ENCODE measurements at regions not wholly inside any gene's neighbourhood (a gene's known extent, or its start where the extent isn't known, plus 50 kb on each side); places are given as distances from the start of the nearest gene placed in this dataset.

- TF ChIP-seq CTCF (conservative IDR thresholded peaks at IDR 0.05; ENCODE audit: low read depth, low read length) (no peak), EZH2 (IDR thresholded peaks at IDR 0.05; ENCODE audit: borderline replicate concordance, low read depth, low read length, poor library complexity, severe bottlenecking) (no peak)
- Histone ChIP-seq H3K27me3 (replicated peaks; ENCODE audit: insufficient read depth, low read depth, low read length, poor library complexity) (no peaks in the 10 kb centered on the region), H3K4me1 (ENCODE audit: insufficient read depth, low read length, poor library complexity, severe bottlenecking) (peaks cover 11% of the 10 kb centered on the region), H3K27ac (ENCODE audit: low read depth, low read length, poor library complexity, severe bottlenecking) (no peak overlapping the region), H3K9me3 (ENCODE audit: low read depth, low read length, poor library complexity, severe bottlenecking) (no peaks in the 10 kb centered on the region), H3K4me3 (ENCODE audit: low read depth, low read length, poor library complexity, severe bottlenecking) (no peak overlapping the region), H3K36me3 (ENCODE audit: insufficient read depth, low read length, poor library complexity, severe bottlenecking) (no peaks in the 10 kb centered on the region)
- intact Hi-C loops (cut with micrococcal nuclease; ENCODE audit: unreplicated experiment) = no loop called here
- ChIA-PET CTCF (no interaction called here), POLR2A (ENCODE audit: low non-redundant PET) (no interaction called here)
- no TSS peak for BruUV-seq (replicated peaks)
- no peak for DNase-seq (ENCODE audit: low spot score)
These were observed 93.9 kb upstream of the SLC35B3 start for GRCh38 chr6:8529250-8529649.

- Histone ChIP-seq H3K9me3 (ENCODE audit: low read depth, low read length, poor library complexity, severe bottlenecking) (no peaks in the 10 kb centered on the region), H3K36me3 (ENCODE audit: insufficient read depth, low read length, poor library complexity, severe bottlenecking) (no peaks in the 10 kb centered on the region), H3K27me3 (replicated peaks; ENCODE audit: insufficient read depth, low read depth, low read length, poor library complexity) (no peaks in the 10 kb centered on the region), H3K4me1 (ENCODE audit: insufficient read depth, low read length, poor library complexity, severe bottlenecking) (peaks cover 11% of the 10 kb centered on the region), H3K27ac (ENCODE audit: low read depth, low read length, poor library complexity, severe bottlenecking) (no peak overlapping the region), H3K4me3 (ENCODE audit: low read depth, low read length, poor library complexity, severe bottlenecking) (no peak overlapping the region)
- no peak for DNase-seq (ENCODE audit: low spot score)
- ChIA-PET CTCF (interaction anchor here (0.5 to 0.6 kb wide), 2 partner anchors 10 to 27 kb away, joined by 3 read pairs; no protein-coding TSS in a partner anchor), POLR2A (ENCODE audit: low non-redundant PET) (no interaction called here)
- TF ChIP-seq EZH2 (IDR thresholded peaks at IDR 0.05; ENCODE audit: borderline replicate concordance, low read depth, low read length, poor library complexity, severe bottlenecking) (no peak), CTCF (conservative IDR thresholded peaks at IDR 0.05; ENCODE audit: low read depth, low read length) (no peak)
- intact Hi-C loops (cut with micrococcal nuclease; ENCODE audit: unreplicated experiment) = no loop called here
- no TSS peak for BruUV-seq (replicated peaks)
These were observed 92.5 kb upstream of the SLC35B3 start for GRCh38 chr6:8527818-8528217.

- POLR2A ChIA-PET (ENCODE audit: low non-redundant PET) = no interaction called here
- no peak overlapping the region for H3K4me3 ChIP-seq (ENCODE audit: low read depth, low read length, poor library complexity, severe bottlenecking)
- CTCF ChIA-PET = no interaction called here
- no peaks in the 10 kb centered on the region for H3K27me3 ChIP-seq (replicated peaks; ENCODE audit: insufficient read depth, low read depth, low read length, poor library complexity)
- no peak for DNase-seq (ENCODE audit: low spot score)
- no peak overlapping the region for H3K27ac ChIP-seq (ENCODE audit: low read depth, low read length, poor library complexity, severe bottlenecking)
- intact Hi-C loops (cut with micrococcal nuclease; ENCODE audit: unreplicated experiment) = no loop called here
- H3K36me3 ChIP-seq (ENCODE audit: insufficient read depth, low read length, poor library complexity, severe bottlenecking) = no peaks in the 10 kb centered on the region
- H3K4me1 ChIP-seq (ENCODE audit: insufficient read depth, low read length, poor library complexity, severe bottlenecking) = peaks cover 11% of the 10 kb centered on the region
- H3K9me3 ChIP-seq (ENCODE audit: low read depth, low read length, poor library complexity, severe bottlenecking) = no peaks in the 10 kb centered on the region
- TF ChIP-seq EZH2 (IDR thresholded peaks at IDR 0.05; ENCODE audit: borderline replicate concordance, low read depth, low read length, poor library complexity, severe bottlenecking) (no peak), CTCF (conservative IDR thresholded peaks at IDR 0.05; ENCODE audit: low read depth, low read length) (no peak)
- BruUV-seq (replicated peaks) = no TSS peak
These were observed 91.3 kb upstream of the SLC35B3 start for GRCh38 chr6:8526624-8527023.

All from A673 (cell line).